SU-DHL-6 (cell line): ENCODE measurements at regions not wholly inside any gene's neighbourhood (a gene's known extent, or its start where the extent isn't known, plus 50 kb on each side); places are given as distances from the start of the nearest gene placed in this dataset.

Experiments used
- H2AFZ ChIP-seq: fragments of 200-600 bp; sonication (generic); 2 replicates; pipeline ENCODE4 v1.6.1; 2014; ENCODE audit warnings: low read depth, mild to moderate bottlenecking, moderate library complexity, mixed read lengths, antibody characterized with exemption, low read length; ENCODE audit not compliant: severe bottlenecking
- H3F3A ChIP-seq: fragments of 200-600 bp; shearing (Covaris generic); 2 replicates; pipeline ENCODE4 v1.6.0; 2016; ENCODE audit warnings: antibody characterized with exemption, mild to moderate bottlenecking; ENCODE audit not compliant: insufficient read depth
- H3K27ac ChIP-seq: fragments of 200-600 bp; sonication (generic); 2 replicates; pipeline ENCODE4 v1.5.1; 2016; ENCODE audit warnings: low read depth, mild to moderate bottlenecking, low read length, moderate library complexity, mixed read lengths
- H3K27me3 ChIP-seq: fragments of 200-600 bp; sonication (generic), shearing (Covaris generic); 2 replicates; pipeline ENCODE4 v1.6.0; 2014; ENCODE audit warnings: mild to moderate bottlenecking, low read length
- H3K36me3 ChIP-seq: fragments of 200-600 bp; sonication (generic); 2 replicates; pipeline ENCODE4 v1.6.1; 2014; ENCODE audit warnings: mild to moderate bottlenecking, low read length, mixed read lengths
- H3K4me2 ChIP-seq: fragments of 300-600, 200-600 bp; shearing (Covaris generic), sonication (generic); 2 replicates; pipeline ENCODE4 v1.6.0; 2014; ENCODE audit warnings: low read length, low read depth, mild to moderate bottlenecking; ENCODE audit not compliant: poor library complexity, severe bottlenecking
- H3K4me3 ChIP-seq: fragments of 200-600 bp; sonication (generic); 2 replicates; pipeline ENCODE4 v1.5.1; 2014; ENCODE audit warnings: antibody characterized with exemption, low read length, mild to moderate bottlenecking, mixed read lengths; ENCODE audit not compliant: insufficient read depth, poor library complexity, severe bottlenecking
- H3K79me2 ChIP-seq: fragments of 200-600 bp; sonication (generic); 2 replicates; pipeline ENCODE4 v1.6.1; 2014; ENCODE audit warnings: mild to moderate bottlenecking, low read length, moderate library complexity; ENCODE audit not compliant: insufficient read depth
- H3K9ac ChIP-seq: fragments of 200-600 bp; sonication (generic); 2 replicates; pipeline ENCODE4 v1.7.0; 2014; ENCODE audit warnings: mild to moderate bottlenecking, low read length
- H3K9me2 ChIP-seq: fragments of 200-600 bp; sonication (generic); replicated peaks from 2 replicates; pipeline ENCODE4 v1.6.1; 2014; ENCODE audit warnings: low read length; ENCODE audit not compliant: insufficient read depth
- H3K9me3 ChIP-seq: fragments of 200-600 bp; sonication (generic); 2 replicates; pipeline ENCODE4 v1.6.1; 2014; ENCODE audit warnings: low read length, mixed read lengths; ENCODE audit not compliant: insufficient read depth
- H4K20me1 ChIP-seq: fragments of 200-600 bp; sonication (generic); 2 replicates; pipeline ENCODE4 v1.6.1; 2014; ENCODE audit warnings: low read depth, mild to moderate bottlenecking, antibody characterized with exemption, low read length, moderate library complexity, mixed read lengths
- CTCF ChIP-seq: fragments of 200-600 bp; sonication (generic); IDR thresholded peaks from one replicate; pipeline ENCODE4 v1.5.1; 2017; ENCODE audit warnings: antibody characterized with exemption, mild to moderate bottlenecking, low read length, moderate library complexity; ENCODE audit not compliant: insufficient read depth, poor library complexity, severe bottlenecking
- EZH2phosphoT487 ChIP-seq: fragments of 200-600 bp; sonication (generic), shearing (Covaris generic); conservative IDR thresholded peaks from 2 replicates; pipeline ENCODE4 v1.6.1; 2018; ENCODE audit warnings: mild to moderate bottlenecking, antibody characterized with exemption, low read length, moderate library complexity, mixed read lengths

GRCh38 chr2:215489288-215489848 is 53.5 kb upstream of the FN1 start:
- Histone ChIP-seq H3K79me2 (no peaks in the 10 kb centered on the region), H3K9ac (no peak overlapping the region), H4K20me1 (no peaks in the 10 kb centered on the region), H3K9me3 (no peaks in the 10 kb centered on the region), H3K4me3 (no peak overlapping the region), H3K27me3 (no peaks in the 10 kb centered on the region), H3F3A (no peaks in the 10 kb centered on the region), H3K9me2 (no peaks in the 10 kb centered on the region), H2AFZ (no peak overlapping the region), H3K27ac (no peak overlapping the region), H3K36me3 (no peaks in the 10 kb centered on the region), H3K4me2 (no peak overlapping the region)
- no peak for TF ChIP-seq EZH2phosphoT487
- no peak for TF ChIP-seq CTCF

- no peaks in the 10 kb centered on the region for H3F3A ChIP-seq
- no peak overlapping the region for H3K4me3 ChIP-seq
- TF ChIP-seq EZH2phosphoT487 (no peak), CTCF (no peak)
- no peak overlapping the region for H3K4me2 ChIP-seq
- H3K27ac ChIP-seq, result no peak overlapping the region
- no peaks in the 10 kb centered on the region for H3K27me3 ChIP-seq
- H3K36me3 ChIP-seq, result no peaks in the 10 kb centered on the region
- H3K9me2 ChIP-seq, result no peaks in the 10 kb centered on the region
- H3K9me3 ChIP-seq, result no peaks in the 10 kb centered on the region
- H2AFZ ChIP-seq, result no peak overlapping the region
- no peaks in the 10 kb centered on the region for H4K20me1 ChIP-seq
- H3K9ac ChIP-seq, result no peak overlapping the region
- no peaks in the 10 kb centered on the region for H3K79me2 ChIP-seq
Observed at GRCh38 chr2:215487002-215487372, 51.1 kb upstream of the FN1 start.

- H3K9ac ChIP-seq, result no peak overlapping the region
- H3K4me2 ChIP-seq, result no peak overlapping the region
- TF ChIP-seq EZH2phosphoT487 (no peak), CTCF (no peak)
- no peaks in the 10 kb centered on the region for H3K27me3 ChIP-seq
- H4K20me1 ChIP-seq, result no peaks in the 10 kb centered on the region
- no peaks in the 10 kb centered on the region for H3K79me2 ChIP-seq
- no peaks in the 10 kb centered on the region for H3K9me2 ChIP-seq
- no peak overlapping the region for H2AFZ ChIP-seq
- no peak overlapping the region for H3K27ac ChIP-seq
- no peaks in the 10 kb centered on the region for H3F3A ChIP-seq
- no peak overlapping the region for H3K4me3 ChIP-seq
- no peaks in the 10 kb centered on the region for H3K36me3 ChIP-seq
- H3K9me3 ChIP-seq, result no peaks in the 10 kb centered on the region
Observed at GRCh38 chr2:215486291-215487001, 50.6 kb upstream of the FN1 start.
